B cell (primary cell): ENCODE measurements at regions not wholly inside any gene's neighbourhood (a gene's known extent, or its start where the extent isn't known, plus 50 kb on each side); places are given as distances from the start of the nearest gene placed in this dataset.

ENCODE experiments used
- CTCF ChIP-seq: fragments of 200-600 bp; IDR thresholded peaks from one replicate; pipeline ENCODE4 v1.8.0; 2022; ENCODE audit warnings: antibody characterized with exemption, mild to moderate bottlenecking
- EZH2 ChIP-seq: IDR thresholded peaks from 2 replicates; pipeline ENCODE4 v1.6.1; 2012; ENCODE audit warnings: borderline replicate concordance, low read depth, mild to moderate bottlenecking, moderate library complexity, low read length; ENCODE audit not compliant: insufficient read depth, poor library complexity, severe bottlenecking

DNA sequence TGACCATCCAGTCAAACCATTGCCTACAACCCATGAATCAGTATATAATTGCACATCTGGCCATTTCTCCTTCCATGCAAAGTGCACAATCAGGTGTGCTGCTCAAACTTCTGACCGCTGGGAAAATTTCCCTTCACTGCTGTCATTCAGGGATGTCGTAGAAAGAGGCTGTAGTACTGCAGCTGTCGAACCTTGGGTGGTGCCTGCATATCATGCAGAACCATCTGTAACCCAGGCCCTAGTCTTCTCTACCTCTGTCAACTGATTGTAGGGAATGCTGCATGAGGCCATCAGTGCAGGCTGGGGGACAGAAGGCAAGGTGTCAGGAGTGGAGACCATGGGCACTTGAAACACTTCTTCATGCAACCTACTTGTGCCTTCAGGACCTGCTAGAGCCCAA, 267.5 kb downstream of the CALCRL start:
- TF ChIP-seq CTCF, result no peak
- TF ChIP-seq EZH2, result no peak
